Left lung (tissue), 4 donors: ENCODE measurements at regions not wholly inside any gene's neighbourhood (a gene's known extent, or its start where the extent isn't known, plus 50 kb on each side); places are given as distances from the start of the nearest gene placed in this dataset.
A peak's percentile ranks its signal among the peaks of the same experiment; 100 is the strongest.

ENCODE experiments used
- ATAC-seq: fragments of 200-7000 bp; cut with Tn5 transposase; one replicate; pipeline ENCODE4 v1.9.1; 2020; ENCODE audit warnings: moderate library complexity
- DNase-seq, 4 donors: peaks; one replicate each; pipeline ENCODE4 v3.0.0-alpha.2; 2013 to 2020
- H3K27ac ChIP-seq, 2 donors: fragments of 200-600 bp; sonication (generic) in 1 of 2; one replicate each; pipeline versions ENCODE4 v1.5.0 to v1.8.0; 2020 to 2021
- H3K27me3 ChIP-seq, 2 donors: fragments of 200-600 bp; sonication (generic) in 1 of 2; one replicate each; pipeline versions ENCODE4 v1.5.0 to v1.8.0; 2020 to 2021
- H3K36me3 ChIP-seq, 2 donors: fragments of 200-600 bp; sonication (generic) in 1 of 2; one replicate each; pipeline versions ENCODE4 v1.5.0 to v1.8.0; 2020 to 2021
- H3K4me1 ChIP-seq, 2 donors: fragments of 200-600 bp; one replicate each; pipeline ENCODE4 v1.8.0; 2021
- H3K4me3 ChIP-seq, 2 donors: fragments of 200-600 bp; sonication (generic) in 1 of 2; one replicate each; pipeline versions ENCODE4 v1.5.0 to v1.8.0; 2020 to 2021; ENCODE audit warnings: mild to moderate bottlenecking in 1 of 2
- H3K9me3 ChIP-seq, 2 donors: fragments of 200-600 bp; sonication (generic) in 1 of 2; one replicate each; pipeline versions ENCODE4 v1.5.0 to v1.8.0; 2020 to 2021
- intact Hi-C, 2 donors: fragments of 100-400 bp; cut with DNase I; formaldehyde crosslinking; loops; one replicate each; pipeline versions ENCODE4 v1.11.2 to v1.14.2; 2022
- TF ChIP-seq, protein P1 (sequence below), 2 donors: fragments of 200-600 bp; sonication (generic) in 1 of 2; IDR thresholded peaks; one replicate each; pipeline versions ENCODE4 v1.5.0 to v1.8.0; 2021; ENCODE audit warnings: antibody characterized with exemption in 2 of 2
- donor health status: DM: no; HTN: yes; CAD: no.
- donor health status: DM: no; HTN: no; CAD: no.

DNA sequence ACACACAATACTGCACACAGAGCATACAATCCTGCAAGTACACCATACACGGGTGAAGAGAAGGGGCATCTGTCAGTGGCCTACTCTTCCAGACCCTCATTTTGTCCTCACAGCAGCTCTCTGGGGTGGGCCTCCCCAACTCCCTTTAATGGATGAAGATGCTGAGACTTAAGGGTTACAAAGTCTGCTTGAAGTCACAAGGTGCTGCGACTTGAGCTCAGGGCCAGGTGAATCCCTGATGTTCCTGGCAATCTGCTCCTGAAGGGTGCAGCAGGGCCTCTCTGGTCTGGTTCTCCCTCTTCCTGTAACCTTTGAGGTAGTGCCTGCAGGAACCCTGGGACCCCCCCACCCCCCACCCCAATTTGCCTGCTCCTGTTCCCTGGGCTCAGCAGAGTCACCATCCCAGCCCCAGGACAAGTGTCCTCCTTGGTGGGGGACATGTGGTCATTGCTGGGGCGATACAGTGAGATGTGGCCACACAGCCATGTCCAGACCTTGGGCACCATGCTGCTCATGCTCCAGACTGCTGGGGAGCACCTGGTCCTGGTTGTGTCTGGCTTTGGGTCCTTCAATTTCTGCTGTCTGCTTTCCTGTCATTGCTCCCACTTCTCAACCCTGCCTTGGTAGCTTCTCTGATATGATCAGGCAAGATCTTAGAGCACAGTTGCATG, 107.5 kb downstream of the METRNL start:
- no peak for ATAC-seq
- H3K27ac ChIP-seq, result no peak overlapping the region
- no peaks in the 10 kb centered on the region for H3K27me3 ChIP-seq
- peaks cover 9 to 32% of the 10 kb centered on the region in 2 donors for H3K4me1 ChIP-seq
- intact Hi-C loops, result no loop called here
- peaks cover 0 to 3% of the 10 kb centered on the region in 2 donors for H3K9me3 ChIP-seq
- peak in 1 of 4 donors; percentile 31 for DNase-seq
- no peaks in the 10 kb centered on the region for H3K36me3 ChIP-seq
- H3K4me3 ChIP-seq, result no peak overlapping the region
- TF ChIP-seq, protein P1, sequence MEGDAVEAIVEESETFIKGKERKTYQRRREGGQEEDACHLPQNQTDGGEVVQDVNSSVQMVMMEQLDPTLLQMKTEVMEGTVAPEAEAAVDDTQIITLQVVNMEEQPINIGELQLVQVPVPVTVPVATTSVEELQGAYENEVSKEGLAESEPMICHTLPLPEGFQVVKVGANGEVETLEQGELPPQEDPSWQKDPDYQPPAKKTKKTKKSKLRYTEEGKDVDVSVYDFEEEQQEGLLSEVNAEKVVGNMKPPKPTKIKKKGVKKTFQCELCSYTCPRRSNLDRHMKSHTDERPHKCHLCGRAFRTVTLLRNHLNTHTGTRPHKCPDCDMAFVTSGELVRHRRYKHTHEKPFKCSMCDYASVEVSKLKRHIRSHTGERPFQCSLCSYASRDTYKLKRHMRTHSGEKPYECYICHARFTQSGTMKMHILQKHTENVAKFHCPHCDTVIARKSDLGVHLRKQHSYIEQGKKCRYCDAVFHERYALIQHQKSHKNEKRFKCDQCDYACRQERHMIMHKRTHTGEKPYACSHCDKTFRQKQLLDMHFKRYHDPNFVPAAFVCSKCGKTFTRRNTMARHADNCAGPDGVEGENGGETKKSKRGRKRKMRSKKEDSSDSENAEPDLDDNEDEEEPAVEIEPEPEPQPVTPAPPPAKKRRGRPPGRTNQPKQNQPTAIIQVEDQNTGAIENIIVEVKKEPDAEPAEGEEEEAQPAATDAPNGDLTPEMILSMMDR (IDR thresholded peaks at IDR 0.05), result no peak

DNA sequence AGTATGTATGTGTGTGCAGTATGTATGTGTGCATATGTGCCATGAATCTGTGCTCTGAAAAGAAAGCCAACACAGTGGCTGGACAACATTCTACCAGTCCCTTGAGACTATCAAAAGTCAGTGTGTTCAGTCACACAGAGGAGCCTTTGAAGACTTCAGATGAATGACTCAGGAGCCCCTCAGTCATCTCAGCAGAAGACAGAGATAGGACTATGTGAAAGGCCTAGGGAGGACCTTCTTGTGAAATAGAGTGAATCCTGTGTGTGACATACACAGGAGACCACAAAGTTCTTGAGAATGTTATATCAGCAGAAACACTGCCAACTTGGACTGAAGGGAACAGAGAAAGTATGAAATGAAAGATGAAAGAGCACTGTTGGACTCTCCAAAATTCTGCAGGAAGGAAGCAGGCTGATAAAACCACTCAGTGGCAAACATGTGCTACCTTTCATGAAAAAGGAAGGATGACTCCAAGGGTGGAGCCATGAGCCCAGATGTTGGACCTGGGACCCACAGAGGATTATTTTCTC, 108.4 kb downstream of the METRNL start:
- ATAC-seq (no peak), DNase-seq (no peak)
- H3K4me3 ChIP-seq, result no peak overlapping the region
- H3K4me1 ChIP-seq, result peaks cover 9 to 29% of the 10 kb centered on the region in 2 donors
- no peaks in the 10 kb centered on the region for H3K27me3 ChIP-seq
- no peak overlapping the region for H3K27ac ChIP-seq
- TF ChIP-seq, protein P1 (IDR thresholded peaks at IDR 0.05), result no peak
- intact Hi-C loops, result no loop called here
- no peaks in the 10 kb centered on the region for H3K36me3 ChIP-seq
- H3K9me3 ChIP-seq, result peaks cover 0 to 3% of the 10 kb centered on the region in 2 donors

DNA sequence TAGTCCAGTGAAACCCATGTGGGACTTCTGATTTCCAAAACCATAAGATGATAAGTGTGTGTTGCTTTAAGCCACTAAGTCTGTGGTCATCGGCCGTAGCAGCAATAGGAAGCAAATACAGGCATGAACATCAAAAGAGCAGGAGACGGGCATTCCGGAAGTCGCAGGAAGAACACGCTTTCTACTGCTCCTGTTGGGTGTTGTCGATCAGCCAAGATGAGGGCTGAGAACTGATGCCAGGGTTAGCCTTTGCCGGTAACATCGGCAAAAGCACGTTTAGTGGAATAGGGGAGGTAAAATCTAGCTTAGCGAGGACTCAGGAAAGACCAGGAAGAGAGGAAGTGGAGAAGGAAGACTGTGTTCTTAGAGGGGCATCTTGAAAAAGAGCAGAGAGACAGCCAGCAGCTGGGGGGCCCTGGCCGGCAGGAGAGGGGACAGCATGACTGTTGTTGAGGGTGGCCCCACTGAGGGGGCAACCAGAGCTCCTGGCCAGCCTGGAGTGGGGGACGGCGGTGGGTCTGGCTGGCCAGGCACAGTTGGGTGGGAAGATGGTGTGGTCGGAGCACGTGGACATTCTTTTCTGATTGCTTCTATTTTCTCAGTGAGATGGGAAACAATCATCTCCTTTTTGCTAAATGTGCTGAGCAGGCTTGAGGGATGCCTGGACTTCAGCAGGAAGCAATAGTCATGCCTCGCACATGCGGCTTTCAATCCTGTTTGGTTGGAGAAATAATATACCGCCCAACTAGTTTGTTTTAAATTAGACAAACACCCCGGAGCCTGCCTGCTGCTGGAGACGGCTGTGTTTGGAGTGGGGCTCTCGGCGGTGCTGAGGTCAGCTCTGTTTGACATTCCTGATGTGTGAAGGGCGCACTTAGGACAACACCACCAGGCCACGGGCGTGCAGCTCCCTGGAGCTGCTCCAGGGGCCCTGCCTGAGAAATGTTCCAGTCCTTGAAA, 109.9 kb downstream of the METRNL start:
- Histone ChIP-seq H3K4me3 (no peak overlapping the region), H3K36me3 (no peaks in the 10 kb centered on the region), H3K9me3 (peaks cover 0 to 3% of the 10 kb centered on the region in 2 donors), H3K27me3 (no peaks in the 10 kb centered on the region), H3K4me1 (peaks cover 9 to 26% of the 10 kb centered on the region in 2 donors), H3K27ac (peak overlapping the region in 1 of 2 donors; percentile 48)
- peak; percentile 93 for ATAC-seq
- peak; percentile 66 to 86 (median 78) for DNase-seq
- TF ChIP-seq, protein P1 (IDR thresholded peaks at IDR 0.05), result no peak
- intact Hi-C loops, result no loop called here

DNA sequence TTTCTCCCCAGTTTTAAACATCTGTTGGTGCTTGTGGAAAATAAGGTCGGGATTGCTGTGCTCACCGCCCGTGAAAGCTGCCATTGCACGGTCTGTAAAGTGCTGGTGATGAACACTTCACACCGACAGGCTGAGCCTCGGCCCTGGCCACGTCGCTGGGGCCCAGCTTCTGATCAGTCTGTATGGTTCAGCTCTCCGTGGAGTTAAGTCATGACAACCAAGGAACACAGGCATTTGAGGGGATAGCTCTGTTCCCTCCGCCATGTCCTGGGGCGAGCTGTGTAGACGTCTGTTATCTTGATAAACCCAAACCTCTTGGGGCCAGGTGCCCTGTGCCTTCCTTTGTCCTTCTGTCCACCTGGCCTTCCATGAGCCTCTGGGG, 110.6 kb downstream of the METRNL start:
- peak overlapping the region in 1 of 2 donors; percentile 48 for H3K27ac ChIP-seq
- H3K36me3 ChIP-seq, result no peaks in the 10 kb centered on the region
- ATAC-seq, result no peak
- peaks cover 0 to 3% of the 10 kb centered on the region in 2 donors for H3K9me3 ChIP-seq
- no peak overlapping the region for H3K4me3 ChIP-seq
- peak in 1 of 4 donors; percentile 22 for DNase-seq
- no peaks in the 10 kb centered on the region for H3K27me3 ChIP-seq
- intact Hi-C loops, result no loop called here
- TF ChIP-seq, protein P1 (IDR thresholded peaks at IDR 0.05), result no peak
- H3K4me1 ChIP-seq, result peaks cover 9 to 32% of the 10 kb centered on the region in 2 donors
